GF-D8 (cell line): ENCODE measurements at regions not wholly inside any gene's neighbourhood (a gene's known extent, or its start where the extent isn't known, plus 50 kb on each side); places are given as distances from the start of the nearest gene placed in this dataset.
"Not testable (repeated sequence)": the region's sequence is repeated elsewhere in the genome, so short reads cannot be mapped to it uniquely, and the experiment has no call there.

Experiments used
- DNase-seq: peaks from one replicate; lab custom pipeline; 2025; lab: John Stamatoyannopoulos, UW

DNA sequence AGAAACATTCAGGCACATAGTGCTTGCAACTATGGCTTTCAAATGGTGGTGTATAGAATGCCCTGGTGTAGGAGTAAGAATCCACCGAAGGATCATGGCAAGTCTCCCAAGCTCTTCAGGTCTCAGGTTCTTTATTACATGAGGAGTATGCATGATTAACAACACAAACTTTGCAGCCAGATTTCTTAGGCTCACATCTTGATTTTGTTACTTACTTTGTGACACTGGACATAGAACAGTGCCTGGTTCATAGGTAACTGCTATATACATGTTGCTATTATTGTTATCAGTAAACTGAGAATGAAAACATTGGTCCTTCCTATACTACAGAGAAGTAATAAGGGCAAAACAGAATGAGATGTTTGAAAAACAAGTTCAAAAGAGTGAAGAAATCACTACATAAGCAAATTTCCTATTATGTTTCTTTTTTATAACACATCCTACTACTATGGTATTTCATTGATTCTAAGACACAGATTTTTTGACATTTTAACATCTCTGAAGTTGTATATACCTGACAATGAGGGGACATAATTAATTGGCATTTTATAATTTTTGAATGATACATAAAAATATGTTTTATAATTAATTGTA lies 284.9 kb downstream of the C1D start:
- no peak for DNase-seq

- DNase-seq: not testable (repeated sequence)
Observed at GRCh38 chr2:67780841-67781240, 282.0 kb downstream of the C1D start.

DNA sequence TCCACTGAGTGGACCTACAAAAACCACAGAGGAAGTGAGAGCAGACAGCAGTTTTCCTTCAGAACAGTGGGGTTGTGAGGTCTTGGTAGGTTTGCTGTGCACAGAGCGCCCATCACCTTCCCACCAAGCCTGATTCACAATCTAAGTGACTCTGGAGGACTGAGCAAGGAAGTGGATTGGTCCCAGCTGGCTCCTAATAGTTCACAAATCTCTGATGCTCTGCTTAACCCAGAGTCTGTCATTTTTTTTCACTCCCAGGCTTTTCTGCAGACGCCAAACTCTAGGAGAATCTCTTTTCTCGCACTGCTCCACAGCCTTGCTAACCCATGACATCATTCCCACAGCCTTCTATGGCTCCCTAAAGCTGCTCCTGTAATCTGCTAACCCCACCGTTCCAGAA lies 280.4 kb downstream of the C1D start:
- DNase-seq: no peak

GRCh38 chr2:67783026-67783425 lies 279.8 kb downstream of the C1D start:
- DNase-seq: no peak

- no peak for DNase-seq
Observed at GRCh38 chr2:67790622-67791021, 272.2 kb downstream of the C1D start.

- DNase-seq: no peak
Observed at GRCh38 chr2:67792191-67792590, 270.6 kb downstream of the C1D start.

DNA sequence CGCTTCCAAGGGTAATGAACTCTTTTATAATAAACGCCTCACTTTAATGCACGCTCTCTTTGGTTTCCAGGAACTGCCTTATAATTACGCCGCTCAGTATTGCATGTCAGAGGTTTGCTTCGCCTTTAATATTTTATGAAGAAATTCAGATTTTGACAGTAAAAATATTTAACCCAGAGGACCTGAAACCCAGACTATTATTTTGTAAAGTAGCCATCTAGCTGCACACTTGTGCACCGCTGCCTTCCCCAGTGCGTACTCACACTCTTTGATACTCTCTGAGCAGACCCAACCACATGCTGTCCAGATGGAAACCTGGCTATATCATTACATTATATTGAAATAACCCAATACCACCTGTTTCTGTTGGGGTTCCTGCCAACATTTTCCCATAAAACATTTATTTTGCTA lies 270.1 kb downstream of the C1D start:
- DNase-seq: no peak

- no peak for DNase-seq
Observed at GRCh38 chr2:67797801-67798540, 264.8 kb downstream of the C1D start.

- DNase-seq: no peak
Observed at GRCh38 chr2:67798541-67799160, 264.2 kb downstream of the C1D start.

- no peak for DNase-seq
Observed at GRCh38 chr2:67799886-67800285, 262.9 kb downstream of the C1D start.

DNA sequence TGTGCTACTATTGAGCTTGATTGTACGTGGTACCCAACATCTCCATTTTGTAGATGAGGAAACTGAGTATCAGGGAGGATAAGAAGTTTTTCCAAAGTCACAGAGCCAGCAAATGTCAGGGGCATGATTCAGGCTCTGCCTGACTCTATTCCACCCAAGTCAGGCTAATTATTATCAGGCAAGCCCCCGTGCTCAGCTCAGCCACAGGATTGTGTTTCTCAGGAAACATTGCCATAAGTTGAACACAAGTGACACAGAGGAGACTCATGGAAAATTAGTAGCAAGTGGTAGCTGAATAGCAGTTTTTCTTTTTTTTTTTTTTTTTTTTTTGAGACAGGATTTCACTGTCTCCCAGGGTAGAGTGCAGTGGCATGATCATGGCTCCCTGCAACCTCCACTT lies 260.5 kb downstream of the C1D start:
- DNase-seq: no peak

GRCh38 chr2:67802824-67803223 lies 260.0 kb downstream of the C1D start:
- no peak for DNase-seq

GRCh38 chr2:67806816-67807215 lies 256.0 kb downstream of the C1D start:
- DNase-seq: no peak

- no peak for DNase-seq
Observed at GRCh38 chr2:67808112-67808511, 254.7 kb downstream of the C1D start.

GRCh38 chr2:67812682-67813081 lies 250.1 kb downstream of the C1D start:
- DNase-seq: no peak

DNA sequence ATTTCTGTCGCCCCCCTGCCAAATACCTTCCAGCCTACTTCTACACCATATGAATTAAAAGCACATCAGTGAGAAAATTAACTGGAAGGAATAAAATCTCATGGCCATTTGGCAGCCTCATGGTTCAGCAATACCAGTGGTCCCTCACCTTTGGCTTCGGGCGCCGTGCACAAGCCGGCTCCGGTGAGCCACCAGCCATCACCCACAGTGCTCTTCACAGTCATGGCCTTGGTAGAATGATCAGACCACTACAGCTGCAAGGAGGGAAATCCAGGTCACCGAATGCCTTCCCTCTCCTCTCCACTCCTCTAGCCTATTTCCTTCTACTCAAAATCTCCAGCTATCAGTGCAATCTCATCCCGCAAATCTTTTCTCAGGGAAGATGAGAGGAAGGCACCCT lies 239.1 kb downstream of the C1D start:
- no peak for DNase-seq

- no peak for DNase-seq
Observed at GRCh38 chr2:67824186-67824585, 238.6 kb downstream of the C1D start.

- DNase-seq: no peak
Observed at GRCh38 chr2:67825476-67825875, 237.3 kb downstream of the C1D start.

DNA sequence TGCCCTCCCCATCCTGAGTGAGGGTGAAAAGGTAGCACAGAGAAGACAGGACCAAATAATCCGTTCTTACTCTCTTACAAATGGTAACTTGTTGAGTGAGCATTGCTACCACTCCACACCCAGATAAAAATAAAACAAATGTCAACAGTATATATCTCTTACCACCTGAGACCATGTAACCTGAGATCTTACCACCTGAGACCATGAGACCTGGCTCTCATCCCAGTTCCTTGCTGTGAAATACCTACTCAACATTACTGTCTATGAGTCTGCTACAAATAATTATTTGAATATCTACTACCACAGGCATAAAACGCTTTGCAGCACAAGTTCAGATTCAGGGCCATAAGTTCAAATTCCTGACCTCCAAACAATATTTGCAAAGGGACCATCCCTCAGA lies 234.7 kb downstream of the C1D start:
- DNase-seq: no peak

DNA sequence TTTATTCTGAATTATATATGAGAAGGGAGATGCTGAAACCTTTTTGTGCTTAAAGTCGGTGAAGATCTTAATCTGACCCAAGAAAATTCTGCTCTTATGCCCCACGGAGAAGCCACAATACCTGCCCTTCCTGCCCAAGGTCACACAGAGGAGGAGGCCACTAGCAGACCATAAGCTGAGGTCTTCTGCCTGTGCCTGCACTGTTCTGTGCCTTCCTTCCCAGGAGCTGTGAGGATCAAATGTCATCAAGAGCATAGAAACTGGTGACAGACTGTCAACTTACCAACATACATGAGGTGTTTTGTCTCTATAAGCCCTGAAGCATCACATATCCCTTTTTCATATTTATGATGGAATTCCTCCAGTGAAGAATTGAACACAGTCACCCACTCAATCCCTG lies 233.3 kb downstream of the C1D start:
- DNase-seq: no peak

GRCh38 chr2:67833632-67834031 lies 229.2 kb downstream of the C1D start:
- no peak for DNase-seq

GRCh38 chr2:67834482-67834881 lies 228.3 kb downstream of the C1D start:
- DNase-seq: no peak

GRCh38 chr2:67835266-67835665 lies 227.5 kb downstream of the C1D start:
- no peak for DNase-seq

- DNase-seq: no peak
Observed at GRCh38 chr2:67836866-67837265, 225.9 kb downstream of the C1D start.
